Hypothalamus (tissue), 51 donors: ENCODE measurements at regions not wholly inside any gene's neighbourhood (a gene's known extent, or its start where the extent isn't known, plus 50 kb on each side); places are given as distances from the start of the nearest gene placed in this dataset.
"Not testable (repeated sequence)": the region's sequence is repeated elsewhere in the genome, so short reads cannot be mapped to it uniquely, and the experiment has no call there.

ENCODE experiments used
- DNase-seq, 51 donors: peaks; one replicate each; lab custom pipeline; 2025; lab: John Stamatoyannopoulos, UW

GRCh38 chrX:68978255-68978654, 149.4 kb downstream of the EFNB1 start:
- DNase-seq = no peak

- no peak for DNase-seq
Measured at GRCh38 chrX:68953331-68953730, 124.5 kb downstream of the EFNB1 start.

GRCh38 chrX:68951942-68952619, 123.3 kb downstream of the EFNB1 start:
- not testable (repeated sequence) for DNase-seq

GRCh38 chrX:68950937-68951336, 122.1 kb downstream of the EFNB1 start:
- DNase-seq = no peak

- DNase-seq = no peak
Measured at GRCh38 chrX:68947882-68948605, 119.2 kb downstream of the EFNB1 start.

GRCh38 chrX:68945603-68946228, 116.9 kb downstream of the EFNB1 start:
- DNase-seq = no peak

GRCh38 chrX:68945081-68945602, 116.3 kb downstream of the EFNB1 start:
- DNase-seq = no peak

- no peak for DNase-seq
Measured at GRCh38 chrX:68944211-68944610, 115.4 kb downstream of the EFNB1 start.

GRCh38 chrX:68942840-68943239, 114.0 kb downstream of the EFNB1 start:
- DNase-seq = no peak

GRCh38 chrX:68942104-68942503, 113.3 kb downstream of the EFNB1 start:
- no peak for DNase-seq

GRCh38 chrX:68941385-68941952, 112.6 kb downstream of the EFNB1 start:
- DNase-seq = no peak

GRCh38 chrX:68940601-68941000, 111.8 kb downstream of the EFNB1 start:
- no peak for DNase-seq

GRCh38 chrX:68939868-68940267, 111.0 kb downstream of the EFNB1 start:
- no peak for DNase-seq

- DNase-seq = no peak
Measured at GRCh38 chrX:68938244-68939004, 109.6 kb downstream of the EFNB1 start.

GRCh38 chrX:68937581-68937980, 108.8 kb downstream of the EFNB1 start:
- DNase-seq = no peak

GRCh38 chrX:68936608-68937007, 107.8 kb downstream of the EFNB1 start:
- DNase-seq = no peak

- no peak for DNase-seq
Measured at GRCh38 chrX:68936126-68936525, 107.3 kb downstream of the EFNB1 start.

- no peak for DNase-seq
Measured at GRCh38 chrX:68935362-68935761, 106.5 kb downstream of the EFNB1 start.

- no peak for DNase-seq
Measured at GRCh38 chrX:68934922-68935321, 106.1 kb downstream of the EFNB1 start.

- no peak for DNase-seq
Measured at GRCh38 chrX:68934421-68934820, 105.6 kb downstream of the EFNB1 start.

- DNase-seq = peak in 2 of 51 donors; percentile 0 to 4
Measured at GRCh38 chrX:68932611-68933010, 103.8 kb downstream of the EFNB1 start.
